ENCODE measurements at regions not wholly inside any gene's neighbourhood (a gene's known extent, or its start where the extent isn't known, plus 50 kb on each side); places are given as distances from the start of the nearest gene placed in this dataset.

DNA sequence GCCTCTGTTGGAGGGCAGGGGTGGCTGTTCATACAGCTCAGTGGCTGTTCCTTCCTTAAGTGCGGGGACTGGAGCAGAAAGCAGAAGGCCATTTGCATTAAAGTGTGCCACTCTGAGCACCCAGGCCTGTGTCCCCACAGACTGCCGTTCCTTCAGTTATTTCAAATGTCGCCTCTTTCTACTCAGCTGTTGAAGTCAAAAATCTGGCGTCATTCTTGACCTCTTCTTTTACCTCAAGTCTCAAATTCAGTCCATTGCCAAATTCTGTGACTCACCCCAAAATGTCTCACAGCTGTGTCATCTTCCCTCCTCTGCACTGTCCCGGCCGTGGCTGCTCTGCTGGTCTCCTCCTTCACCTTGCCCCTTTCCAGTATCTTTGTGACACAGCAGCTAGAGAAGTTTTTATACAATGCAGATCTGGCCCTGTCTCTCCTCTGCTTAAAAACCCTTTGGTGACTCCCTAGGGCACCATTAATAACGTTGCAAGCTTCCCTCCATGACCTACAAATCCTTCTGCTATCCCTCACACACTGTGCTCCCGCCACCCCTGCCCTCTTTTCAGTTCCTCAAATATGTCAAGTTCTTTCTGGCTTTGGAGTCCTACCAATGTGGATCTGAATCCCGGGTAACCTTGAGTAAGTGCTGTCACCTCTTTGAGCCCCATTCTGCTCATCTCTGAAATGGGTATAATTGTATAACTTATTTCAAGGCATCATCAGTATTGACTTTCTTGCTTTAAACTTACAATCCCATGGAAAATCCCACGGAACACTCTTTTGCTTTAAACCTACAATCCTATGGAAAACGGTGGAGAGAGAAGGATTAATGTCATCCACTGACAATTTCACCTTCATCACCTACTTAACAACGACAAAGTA, 98.3 kb upstream of the BOD1 start:
- TF ChIP-seq, protein P1, sequence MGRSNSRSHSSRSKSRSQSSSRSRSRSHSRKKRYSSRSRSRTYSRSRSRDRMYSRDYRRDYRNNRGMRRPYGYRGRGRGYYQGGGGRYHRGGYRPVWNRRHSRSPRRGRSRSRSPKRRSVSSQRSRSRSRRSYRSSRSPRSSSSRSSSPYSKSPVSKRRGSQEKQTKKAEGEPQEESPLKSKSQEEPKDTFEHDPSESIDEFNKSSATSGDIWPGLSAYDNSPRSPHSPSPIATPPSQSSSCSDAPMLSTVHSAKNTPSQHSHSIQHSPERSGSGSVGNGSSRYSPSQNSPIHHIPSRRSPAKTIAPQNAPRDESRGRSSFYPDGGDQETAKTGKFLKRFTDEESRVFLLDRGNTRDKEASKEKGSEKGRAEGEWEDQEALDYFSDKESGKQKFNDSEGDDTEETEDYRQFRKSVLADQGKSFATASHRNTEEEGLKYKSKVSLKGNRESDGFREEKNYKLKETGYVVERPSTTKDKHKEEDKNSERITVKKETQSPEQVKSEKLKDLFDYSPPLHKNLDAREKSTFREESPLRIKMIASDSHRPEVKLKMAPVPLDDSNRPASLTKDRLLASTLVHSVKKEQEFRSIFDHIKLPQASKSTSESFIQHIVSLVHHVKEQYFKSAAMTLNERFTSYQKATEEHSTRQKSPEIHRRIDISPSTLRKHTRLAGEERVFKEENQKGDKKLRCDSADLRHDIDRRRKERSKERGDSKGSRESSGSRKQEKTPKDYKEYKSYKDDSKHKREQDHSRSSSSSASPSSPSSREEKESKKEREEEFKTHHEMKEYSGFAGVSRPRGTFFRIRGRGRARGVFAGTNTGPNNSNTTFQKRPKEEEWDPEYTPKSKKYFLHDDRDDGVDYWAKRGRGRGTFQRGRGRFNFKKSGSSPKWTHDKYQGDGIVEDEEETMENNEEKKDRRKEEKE (IDR thresholded peaks at IDR 0.05): no peak
- no peak for TF ChIP-seq ZKSCAN1 (IDR thresholded peaks at IDR 0.05; ENCODE audit: low read length)
- TF ChIP-seq, protein P2, sequence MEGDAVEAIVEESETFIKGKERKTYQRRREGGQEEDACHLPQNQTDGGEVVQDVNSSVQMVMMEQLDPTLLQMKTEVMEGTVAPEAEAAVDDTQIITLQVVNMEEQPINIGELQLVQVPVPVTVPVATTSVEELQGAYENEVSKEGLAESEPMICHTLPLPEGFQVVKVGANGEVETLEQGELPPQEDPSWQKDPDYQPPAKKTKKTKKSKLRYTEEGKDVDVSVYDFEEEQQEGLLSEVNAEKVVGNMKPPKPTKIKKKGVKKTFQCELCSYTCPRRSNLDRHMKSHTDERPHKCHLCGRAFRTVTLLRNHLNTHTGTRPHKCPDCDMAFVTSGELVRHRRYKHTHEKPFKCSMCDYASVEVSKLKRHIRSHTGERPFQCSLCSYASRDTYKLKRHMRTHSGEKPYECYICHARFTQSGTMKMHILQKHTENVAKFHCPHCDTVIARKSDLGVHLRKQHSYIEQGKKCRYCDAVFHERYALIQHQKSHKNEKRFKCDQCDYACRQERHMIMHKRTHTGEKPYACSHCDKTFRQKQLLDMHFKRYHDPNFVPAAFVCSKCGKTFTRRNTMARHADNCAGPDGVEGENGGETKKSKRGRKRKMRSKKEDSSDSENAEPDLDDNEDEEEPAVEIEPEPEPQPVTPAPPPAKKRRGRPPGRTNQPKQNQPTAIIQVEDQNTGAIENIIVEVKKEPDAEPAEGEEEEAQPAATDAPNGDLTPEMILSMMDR (CRISPR knock-in tag; IDR thresholded peaks at IDR 0.05): no peak
- no peak for TF ChIP-seq MEF2D (CRISPR knock-in tag; IDR thresholded peaks at IDR 0.05)
- TF ChIP-seq RAD21 (CRISPR knock-in tag; IDR thresholded peaks at IDR 0.05): no peak
- no peak for TF ChIP-seq NR2F1 (CRISPR knock-in tag; IDR thresholded peaks at IDR 0.05)
- TF ChIP-seq, protein P3, sequence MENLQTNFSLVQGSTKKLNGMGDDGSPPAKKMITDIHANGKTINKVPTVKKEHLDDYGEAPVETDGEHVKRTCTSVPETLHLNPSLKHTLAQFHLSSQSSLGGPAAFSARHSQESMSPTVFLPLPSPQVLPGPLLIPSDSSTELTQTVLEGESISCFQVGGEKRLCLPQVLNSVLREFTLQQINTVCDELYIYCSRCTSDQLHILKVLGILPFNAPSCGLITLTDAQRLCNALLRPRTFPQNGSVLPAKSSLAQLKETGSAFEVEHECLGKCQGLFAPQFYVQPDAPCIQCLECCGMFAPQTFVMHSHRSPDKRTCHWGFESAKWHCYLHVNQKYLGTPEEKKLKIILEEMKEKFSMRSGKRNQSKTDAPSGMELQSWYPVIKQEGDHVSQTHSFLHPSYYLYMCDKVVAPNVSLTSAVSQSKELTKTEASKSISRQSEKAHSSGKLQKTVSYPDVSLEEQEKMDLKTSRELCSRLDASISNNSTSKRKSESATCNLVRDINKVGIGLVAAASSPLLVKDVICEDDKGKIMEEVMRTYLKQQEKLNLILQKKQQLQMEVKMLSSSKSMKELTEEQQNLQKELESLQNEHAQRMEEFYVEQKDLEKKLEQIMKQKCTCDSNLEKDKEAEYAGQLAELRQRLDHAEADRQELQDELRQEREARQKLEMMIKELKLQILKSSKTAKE (CRISPR knock-in tag; IDR thresholded peaks at IDR 0.05; ENCODE audit: borderline replicate concordance): no peak
- no peak for TF ChIP-seq RCOR2 (CRISPR knock-in tag; IDR thresholded peaks at IDR 0.05)
- TF ChIP-seq SMARCE1 (IDR thresholded peaks at IDR 0.05; ENCODE audit: borderline replicate concordance): no peak

Data from HepG2 (cell line).